AG04450 (cell line): ENCODE measurements at regions not wholly inside any gene's neighbourhood (a gene's known extent, or its start where the extent isn't known, plus 50 kb on each side); places are given as distances from the start of the nearest gene placed in this dataset.
A peak's percentile ranks its signal among the peaks of the same experiment; 100 is the strongest.

ENCODE experiments used
- CTCF ChIA-PET: fragments of 300-600, 350-600 bp; formaldehyde crosslinking; extraction: SDS; loops from one replicate; lab custom pipeline; 2022; ENCODE audit warnings: antibody characterized with exemption, inconsistent platforms; lab: Charles Lee
- POLR2A ChIA-PET: fragments of 350-600 bp; formaldehyde crosslinking; extraction: SDS; loops from one replicate; lab custom pipeline; 2021; ENCODE audit warnings: antibody characterized with exemption, inconsistent platforms; lab: Yijun Ruan, JAX
- DNase-seq: peaks from one replicate; pipeline ENCODE4 v3.0.0-alpha.2; 2011; ENCODE audit warnings: low read depth, low spot score
- H3K27ac ChIP-seq: one replicate; pipeline ENCODE4 v1.5.1; 2012; ENCODE audit warnings: low read depth, low read length, control low read depth
- H3K27me3 ChIP-seq: one replicate; pipeline ENCODE4 v1.6.0; 2012; ENCODE audit warnings: low read length; ENCODE audit not compliant: control insufficient read depth, insufficient read depth
- H3K4me3 ChIP-seq: 2 replicates; pipeline ENCODE4 v1.5.1; 2011; ENCODE audit warnings: mild to moderate bottlenecking, low read depth, low read length, control low read depth
- H3K9me3 ChIP-seq: 2 replicates; pipeline ENCODE4 v1.5.1; 2012; ENCODE audit warnings: low read length; ENCODE audit not compliant: control insufficient read depth, insufficient read depth
- CTCF ChIP-seq: IDR thresholded peaks from 2 replicates; pipeline ENCODE4 v1.5.1; 2011; ENCODE audit warnings: low read depth, low read length, control low read depth, inconsistent platforms

DNA sequence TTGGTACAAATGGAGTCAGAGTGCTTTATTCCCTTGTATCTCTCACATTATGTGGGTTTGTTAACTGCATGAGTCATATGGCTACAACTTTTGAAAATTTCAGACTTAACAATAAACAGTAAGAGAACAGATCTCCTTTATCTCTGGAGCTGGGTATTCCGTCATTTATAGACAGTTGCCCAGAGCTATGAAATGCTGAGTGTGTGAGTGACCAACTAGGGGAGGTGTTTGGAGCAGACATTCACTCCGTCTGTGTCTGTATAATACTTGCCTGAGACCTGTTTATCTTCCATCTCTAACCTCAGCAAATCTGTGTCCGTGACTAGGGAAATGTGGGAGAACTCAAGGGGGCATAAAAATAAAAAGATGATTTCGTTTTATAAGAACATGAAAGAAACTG lies 279.9 kb upstream of the FAR2 start:
- H3K4me3 ChIP-seq, result no peak overlapping the region
- peak; percentile 39 for DNase-seq
- no peaks in the 10 kb centered on the region for H3K27me3 ChIP-seq
- TF ChIP-seq CTCF, result no peak
- no peaks in the 10 kb centered on the region for H3K9me3 ChIP-seq
- ChIA-PET CTCF (no interaction called here), POLR2A (no interaction called here)
- H3K27ac ChIP-seq, result no peak overlapping the region

DNA sequence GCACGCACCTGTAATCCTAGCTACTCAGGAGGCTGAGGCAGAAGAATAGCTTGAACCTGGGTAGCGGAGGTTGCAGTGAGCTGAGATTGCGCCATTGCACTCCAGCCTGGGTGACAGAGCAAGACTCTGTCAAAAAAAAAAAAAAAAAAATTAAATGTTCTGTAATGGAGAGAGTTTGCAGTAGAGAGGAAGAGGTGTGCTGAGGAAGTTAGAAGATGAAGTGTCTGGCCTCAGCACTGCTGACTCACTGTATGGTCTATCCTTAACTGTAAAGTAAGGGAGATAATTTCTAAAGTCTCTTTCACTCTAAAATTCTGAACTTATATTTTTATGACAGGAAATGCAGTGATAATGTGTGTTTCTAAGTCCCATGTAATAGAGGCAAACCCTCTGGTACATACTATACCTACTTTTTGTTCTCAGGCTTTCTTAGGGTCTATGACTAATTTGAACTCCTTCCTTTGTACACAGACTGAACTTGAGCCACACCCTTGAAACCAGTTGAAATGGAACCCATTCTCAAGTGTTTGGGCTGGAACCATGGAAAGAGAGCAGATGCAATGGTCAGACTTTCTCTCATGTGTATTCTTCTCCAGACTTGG lies 278.1 kb upstream of the FAR2 start:
- no peaks in the 10 kb centered on the region for H3K27me3 ChIP-seq

GRCh38 chr12:28872654-28873268 lies 276.3 kb upstream of the FAR2 start:
- Histone ChIP-seq H3K27me3 (no peaks in the 10 kb centered on the region), H3K9me3 (no peaks in the 10 kb centered on the region), H3K4me3 (no peak overlapping the region), H3K27ac (no peak overlapping the region)
- ChIA-PET POLR2A (no interaction called here), CTCF (interaction anchor here (0.6 to 2.7 kb wide), 20 partner anchors 10 to 1140 kb away, joined by 3 to 17 read pairs (median 3); no protein-coding TSS in a partner anchor)
- peak; percentile 80 for TF ChIP-seq CTCF
- DNase-seq, result peak; percentile 33

More for the DNA sequence above, 278.1 kb upstream of the FAR2 start:
- no peaks in the 10 kb centered on the region for H3K9me3 ChIP-seq
- ChIA-PET CTCF (interaction anchor here (0.8 to 2.1 kb wide), 2 partner anchors 1138 kb away, joined by 5 to 6 read pairs; no protein-coding TSS in a partner anchor), POLR2A (no interaction called here)
- TF ChIP-seq CTCF, result no peak
- no peak for DNase-seq
- no peak overlapping the region for H3K4me3 ChIP-seq
- no peak overlapping the region for H3K27ac ChIP-seq

GRCh38 chr12:28874758-28875157 lies 274.3 kb upstream of the FAR2 start:
- Histone ChIP-seq H3K27me3 (no peaks in the 10 kb centered on the region), H3K9me3 (no peaks in the 10 kb centered on the region), H3K27ac (no peak overlapping the region), H3K4me3 (no peak overlapping the region)
- CTCF ChIA-PET, result interaction anchor here (1.0 kb wide), 1 partner anchor 1053 kb away, joined by 3 read pairs; no protein-coding TSS in a partner anchor
- no peak for TF ChIP-seq CTCF
- POLR2A ChIA-PET, result no interaction called here
- no peak for DNase-seq

DNA sequence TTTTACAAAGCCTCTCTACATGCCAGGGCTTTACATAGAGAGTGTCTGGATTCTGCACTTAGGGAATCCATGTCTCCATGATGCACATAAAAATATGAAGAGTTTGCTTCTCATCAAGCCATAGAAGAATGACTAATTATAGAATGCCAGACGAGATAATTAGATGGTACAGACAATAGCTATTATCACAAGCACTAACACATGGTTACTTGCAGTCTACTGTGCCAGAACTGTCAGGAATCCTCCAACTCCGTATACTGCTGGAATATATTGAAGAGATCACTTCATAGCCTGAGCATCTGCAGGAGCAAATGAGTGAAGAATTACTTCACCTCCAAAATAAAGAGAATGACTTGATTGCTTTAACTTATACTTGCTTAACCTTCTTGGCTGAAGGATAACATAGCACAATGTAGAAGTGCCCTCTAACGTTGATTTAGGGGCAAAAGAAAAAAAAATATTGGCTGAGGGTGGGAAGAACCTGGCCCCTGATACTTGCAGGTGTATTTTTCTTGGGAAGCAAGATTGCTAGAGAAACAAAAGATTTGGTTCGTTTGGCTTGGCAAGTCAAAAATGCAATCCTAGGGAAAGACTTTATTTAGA lies 272.8 kb upstream of the FAR2 start:
- DNase-seq, result no peak
- no peak overlapping the region for H3K27ac ChIP-seq
- H3K27me3 ChIP-seq, result no peaks in the 10 kb centered on the region
- H3K9me3 ChIP-seq, result no peaks in the 10 kb centered on the region
- no peak for TF ChIP-seq CTCF
- ChIA-PET POLR2A (no interaction called here), CTCF (no interaction called here)
- no peak overlapping the region for H3K4me3 ChIP-seq
